GM23338 (cell line): ENCODE measurements at regions not wholly inside any gene's neighbourhood (a gene's known extent, or its start where the extent isn't known, plus 50 kb on each side); places are given as distances from the start of the nearest gene placed in this dataset.

Experiments used
- ATAC-seq: fragments of 200-7000 bp; cut with Tn5 transposase; 3 replicates; pipeline ENCODE4 v1.9.1; 2020
- DNase-seq: peaks from one replicate; pipeline ENCODE4 v3.0.0-alpha.2; 2015; ENCODE audit warnings: low spot score
- H2AFZ ChIP-seq: fragments of 200-600 bp; sonication (generic); 2 replicates; pipeline ENCODE4 v1.8.0; 2016; ENCODE audit warnings: antibody characterized with exemption, mild to moderate bottlenecking, moderate library complexity
- H3F3A ChIP-seq: fragments of 200-600 bp; sonication (generic); replicated peaks from 2 replicates; pipeline ENCODE4 v1.8.0; 2017; ENCODE audit warnings: antibody characterized with exemption, mixed run types, low read depth
- H3K27ac ChIP-seq: fragments of 200-600 bp; sonication (generic); 2 replicates; pipeline ENCODE4 v1.6.1; 2016; ENCODE audit warnings: low read depth
- H3K27me3 ChIP-seq: fragments of 200-600 bp; sonication (generic); 2 replicates; pipeline ENCODE4 v1.8.0; 2016; ENCODE audit warnings: mild to moderate bottlenecking, mixed run types, moderate library complexity; ENCODE audit not compliant: insufficient read depth
- H3K36me3 ChIP-seq: fragments of 200-600 bp; sonication (generic); 2 replicates; pipeline ENCODE4 v1.8.0; 2016; ENCODE audit warnings: mild to moderate bottlenecking; ENCODE audit not compliant: insufficient read depth
- H3K4me1 ChIP-seq: fragments of 200-600 bp; sonication (generic); 2 replicates; pipeline ENCODE4 v1.8.0; 2016; ENCODE audit warnings: mild to moderate bottlenecking, moderate library complexity; ENCODE audit not compliant: insufficient read depth
- H3K4me2 ChIP-seq: fragments of 200-600 bp; sonication (generic); 2 replicates; pipeline ENCODE4 v1.7.1; 2017; ENCODE audit warnings: mixed run types
- H3K4me3 ChIP-seq: fragments of 200-600 bp; sonication (generic); 2 replicates; pipeline ENCODE4 v1.6.1; 2016; ENCODE audit warnings: mixed run types
- H3K79me2 ChIP-seq: fragments of 200-600 bp; sonication (generic); replicated peaks from 2 replicates; pipeline ENCODE4 v1.8.0; 2017; ENCODE audit warnings: mild to moderate bottlenecking; ENCODE audit not compliant: insufficient read depth
- H3K9me2 ChIP-seq: fragments of 200-600 bp; sonication (generic); 2 replicates; pipeline ENCODE4 v1.8.0; 2017; ENCODE audit not compliant: insufficient read depth
- H4K20me1 ChIP-seq: fragments of 200-600 bp; sonication (generic); replicated peaks from 2 replicates; pipeline ENCODE4 v1.8.0; 2017; ENCODE audit warnings: mild to moderate bottlenecking; ENCODE audit not compliant: insufficient read depth
- H3K27ac Mint-ChIP-seq: 2 replicates; pipeline ENCODE4 v1.8.0; 2020; ENCODE audit warnings: inconsistent platforms, mild to moderate bottlenecking, moderate library complexity, mixed read lengths
- H3K27me3 Mint-ChIP-seq: 3 replicates; pipeline ENCODE4 v1.8.0; 2022; ENCODE audit warnings: low read depth, mild to moderate bottlenecking, moderate library complexity, mixed read lengths, inconsistent platforms; ENCODE audit not compliant: insufficient read depth, poor library complexity
- H3K36me3 Mint-ChIP-seq: 3 replicates; pipeline ENCODE4 v1.8.0; 2021; ENCODE audit warnings: low read depth, mild to moderate bottlenecking, inconsistent platforms, moderate library complexity, mixed read lengths
- H3K4me1 Mint-ChIP-seq: 3 replicates; pipeline ENCODE4 v1.8.0; 2020; ENCODE audit warnings: mild to moderate bottlenecking, inconsistent platforms, mixed read lengths
- H3K4me3 Mint-ChIP-seq: 3 replicates; pipeline ENCODE4 v1.8.0; 2021; ENCODE audit warnings: moderate library complexity, mild to moderate bottlenecking, inconsistent platforms, mixed read lengths
- H3K9me3 Mint-ChIP-seq: 3 replicates; pipeline ENCODE4 v1.8.0; 2020; ENCODE audit warnings: moderate library complexity, mild to moderate bottlenecking, inconsistent platforms, mixed read lengths
- CREB1 ChIP-seq: fragments of 250-450 bp; sonication (Bioruptor Pico); IDR thresholded peaks from 2 replicates; pipeline ENCODE4 v1.5.0; 2020; ENCODE audit warnings: low read depth, mild to moderate bottlenecking, moderate library complexity
- CTCF ChIP-seq, 2 experiments: fragments of 200-600 bp in 1 of 2; sonication (generic) in 1 of 2; conservative IDR thresholded peaks; 2 replicates each; pipeline versions ENCODE4 v1.5.1 to v1.6.1; 2016 to 2017; ENCODE audit warnings: antibody characterized with exemption in 2 of 2, low read depth in 2 of 2, mild to moderate bottlenecking in 2 of 2, moderate library complexity in 1 of 2
- ETS1 ChIP-seq: IDR thresholded peaks from 2 replicates; pipeline ENCODE4 v1.6.1; 2016; ENCODE audit warnings: antibody characterized with exemption
- EZH2 ChIP-seq: fragments of 200-600 bp; sonication (generic); IDR thresholded peaks from one replicate; pipeline ENCODE4 v1.8.0; 2017; ENCODE audit warnings: antibody characterized with exemption, mild to moderate bottlenecking, low read depth; ENCODE audit not compliant: unreplicated experiment
- EZH2phosphoT487 ChIP-seq: fragments of 200-600 bp; sonication (generic); IDR thresholded peaks from one replicate; pipeline ENCODE4 v1.8.1; 2018; ENCODE audit warnings: antibody characterized with exemption; ENCODE audit not compliant: unreplicated experiment
- JUNB ChIP-seq: IDR thresholded peaks from one replicate; pipeline ENCODE4 v1.6.1; 2016; ENCODE audit warnings: antibody characterized with exemption; ENCODE audit not compliant: unreplicated experiment
- NANOG ChIP-seq: IDR thresholded peaks from 2 replicates; pipeline ENCODE4 v1.6.1; 2016; ENCODE audit warnings: antibody characterized with exemption, borderline replicate concordance
- POLR2AphosphoS5 ChIP-seq: IDR thresholded peaks from 2 replicates; pipeline ENCODE4 v1.6.1; 2016; ENCODE audit warnings: antibody characterized with exemption, low read depth
- REST ChIP-seq: IDR thresholded peaks from one replicate; pipeline ENCODE4 v1.6.1; 2018; ENCODE audit warnings: antibody characterized with exemption; ENCODE audit not compliant: unreplicated experiment
- STAT1 ChIP-seq: IDR thresholded peaks from one replicate; pipeline ENCODE4 v1.6.1; 2016; ENCODE audit warnings: antibody characterized with exemption; ENCODE audit not compliant: unreplicated experiment
- ZNF114 ChIP-seq: fragments of 250-450 bp; sonication (Bioruptor Pico); IDR thresholded peaks from 2 replicates; pipeline ENCODE4 v1.5.0; 2020; ENCODE audit warnings: mild to moderate bottlenecking, moderate library complexity
- ZNF331 ChIP-seq: fragments of 250-450 bp; sonication (Bioruptor Pico); IDR thresholded peaks from 2 replicates; pipeline ENCODE4 v1.5.0; 2020; ENCODE audit warnings: low read depth, mild to moderate bottlenecking, moderate library complexity
- ZNF462 ChIP-seq: fragments of 250-450 bp; sonication (Bioruptor Pico); IDR thresholded peaks from 2 replicates; pipeline ENCODE4 v1.5.0; 2020; ENCODE audit warnings: mild to moderate bottlenecking, moderate library complexity

- Histone ChIP-seq H3K27ac (no peak overlapping the region), H3K27me3 (no peaks in the 10 kb centered on the region), H2AFZ (no peak overlapping the region), H3K9me2 (no peaks in the 10 kb centered on the region), H3K4me1 (no peaks in the 10 kb centered on the region), H3K79me2 (no peaks in the 10 kb centered on the region), H4K20me1 (no peaks in the 10 kb centered on the region), H3K4me2 (no peak overlapping the region), H3K4me3 (no peak overlapping the region), H3F3A (no peaks in the 10 kb centered on the region), H3K36me3 (no peaks in the 10 kb centered on the region)
- no peaks in the 10 kb centered on the region for H3K4me1 Mint-ChIP-seq
- DNase-seq, result no peak
- no peak overlapping the region for H3K4me3 Mint-ChIP-seq
- no peaks in the 10 kb centered on the region for H3K9me3 Mint-ChIP-seq
- H3K27ac Mint-ChIP-seq, result no peak overlapping the region
- no peaks in the 10 kb centered on the region for H3K27me3 Mint-ChIP-seq
- TF ChIP-seq ZNF331 (no peak), REST (no peak), JUNB (no peak), ETS1 (no peak), ZNF462 (CRISPR knock-in tag) (no peak), CREB1 (no peak), POLR2AphosphoS5 (no peak), CTCF (conservative IDR thresholded peaks at IDR 0.05; ENCODE audit: low read depth in 2 of 2) (no peak), EZH2phosphoT487 (no peak), NANOG (no peak), ZNF114 (no peak), STAT1 (no peak), EZH2 (no peak)
- no peaks in the 10 kb centered on the region; the same call in 2 of the 3 replicates for H3K36me3 Mint-ChIP-seq
- no peak for ATAC-seq
Observed at GRCh38 chr14:59037620-59038019, 150.8 kb upstream of the DAAM1 start.
